DMS 273 treated with DMSO at 0.1 percent for 48 hours (cell line): ENCODE measurements at regions not wholly inside any gene's neighbourhood (a gene's known extent, or its start where the extent isn't known, plus 50 kb on each side); places are given as distances from the start of the nearest gene placed in this dataset.
"Not testable (repeated sequence)": the region's sequence is repeated elsewhere in the genome, so short reads cannot be mapped to it uniquely, and the experiment has no call there.

Source experiments
- DNase-seq: peaks from one replicate; lab custom pipeline; 2025; lab: John Stamatoyannopoulos, UW

- no peak for DNase-seq
Measured at GRCh38 chr10:4262870-4263600, 478.0 kb upstream of the KLF6 start.

GRCh38 chr10:4262449-4262848 is 477.4 kb upstream of the KLF6 start:
- DNase-seq, result no peak

- DNase-seq, result no peak
Measured at GRCh38 chr10:4260483-4261124, 475.6 kb upstream of the KLF6 start.

GRCh38 chr10:4257939-4258465 is 473.0 kb upstream of the KLF6 start:
- DNase-seq, result no peak

- no peak for DNase-seq
Measured at GRCh38 chr10:4256971-4257370, 472.0 kb upstream of the KLF6 start.

GRCh38 chr10:4255751-4256150 is 470.7 kb upstream of the KLF6 start:
- DNase-seq, result no peak

- no peak for DNase-seq
Measured at GRCh38 chr10:4254101-4254994, 469.3 kb upstream of the KLF6 start.

GRCh38 chr10:4252701-4253100 is 467.7 kb upstream of the KLF6 start:
- no peak for DNase-seq

- DNase-seq, result no peak
Measured at GRCh38 chr10:4250587-4250887, 465.5 kb upstream of the KLF6 start.

- DNase-seq, result no peak
Measured at GRCh38 chr10:4249841-4250586, 465.0 kb upstream of the KLF6 start.

GRCh38 chr10:4247379-4247778 is 462.4 kb upstream of the KLF6 start:
- DNase-seq, result no peak

- no peak for DNase-seq
Measured at GRCh38 chr10:4246881-4247358, 461.9 kb upstream of the KLF6 start.

- DNase-seq, result no peak
Measured at GRCh38 chr10:4243651-4244050, 458.6 kb upstream of the KLF6 start.

GRCh38 chr10:4243169-4243568 is 458.2 kb upstream of the KLF6 start:
- DNase-seq, result no peak

- DNase-seq, result no peak
Measured at GRCh38 chr10:4242561-4243035, 457.6 kb upstream of the KLF6 start.

GRCh38 chr10:4241724-4242345 is 456.8 kb upstream of the KLF6 start:
- no peak for DNase-seq

GRCh38 chr10:4240608-4241197 is 455.7 kb upstream of the KLF6 start:
- DNase-seq, result no peak

- no peak for DNase-seq
Measured at GRCh38 chr10:4239186-4239585, 454.2 kb upstream of the KLF6 start.

GRCh38 chr10:4236905-4237304 is 451.9 kb upstream of the KLF6 start:
- DNase-seq, result not testable (repeated sequence)

- no peak for DNase-seq
Measured at GRCh38 chr10:4234661-4235060, 449.7 kb upstream of the KLF6 start.

- DNase-seq, result no peak
Measured at GRCh38 chr10:4231439-4231838, 446.4 kb upstream of the KLF6 start.
